ENCODE measurements at regions not wholly inside any gene's neighbourhood (a gene's known extent, or its start where the extent isn't known, plus 50 kb on each side); places are given as distances from the start of the nearest gene placed in this dataset.
A peak's percentile ranks its signal among the peaks of the same experiment; 100 is the strongest.

- H3K27me3 ChIP-seq (ENCODE audit: low read depth, low read length), result peaks cover 5% of the 10 kb centered on the region; the same call in 1 of the 2 replicates
- H3K4me1 ChIP-seq (ENCODE audit: low read length), result peaks cover 12% of the 10 kb centered on the region
- H3K36me3 ChIP-seq (replicated peaks; ENCODE audit: low read depth, low read length), result no peaks in the 10 kb centered on the region
- no peak overlapping the region for H2AFZ ChIP-seq (ENCODE audit: low read depth, low read length)
- H3K9me3 ChIP-seq (ENCODE audit: insufficient read depth, low read length), result no peaks in the 10 kb centered on the region
- no peaks in the 10 kb centered on the region for H3K79me2 ChIP-seq (ENCODE audit: low read length)
- no peak overlapping the region for H3K4me3 ChIP-seq (ENCODE audit: low read length)
- TF ChIP-seq CTCF (IDR thresholded peaks at IDR 0.05; ENCODE audit: low read depth, low read length) (no peak), EZH2phosphoT487 (IDR thresholded peaks at IDR 0.05; ENCODE audit: low read depth) (no peak)
- no peak overlapping the region for H3K27ac ChIP-seq (ENCODE audit: low read length)
- H4K20me1 ChIP-seq (ENCODE audit: insufficient read depth, low read length), result no peaks in the 10 kb centered on the region
- no peak overlapping the region for H3K4me2 ChIP-seq (ENCODE audit: low read length)
- H3K9ac ChIP-seq (ENCODE audit: low read length), result no peak overlapping the region
These were observed 93.3 kb upstream of the SLC44A1 start for GRCh38 chr9:105150991-105151685.

- Histone ChIP-seq H3K4me3 (ENCODE audit: low read length) (no peak overlapping the region), H3K36me3 (replicated peaks; ENCODE audit: low read depth, low read length) (no peaks in the 10 kb centered on the region), H3K9me3 (ENCODE audit: insufficient read depth, low read length) (no peaks in the 10 kb centered on the region), H3K27ac (ENCODE audit: low read length) (no peak overlapping the region), H4K20me1 (ENCODE audit: insufficient read depth, low read length) (no peaks in the 10 kb centered on the region), H3K9ac (ENCODE audit: low read length) (no peak overlapping the region), H3K79me2 (ENCODE audit: low read length) (no peaks in the 10 kb centered on the region), H2AFZ (ENCODE audit: low read depth, low read length) (no peak overlapping the region), H3K4me2 (ENCODE audit: low read length) (no peak overlapping the region), H3K4me1 (ENCODE audit: low read length) (peaks cover 12% of the 10 kb centered on the region), H3K27me3 (ENCODE audit: low read depth, low read length) (no peaks in the 10 kb centered on the region; the same call in 1 of the 2 replicates)
- TF ChIP-seq EZH2phosphoT487 (IDR thresholded peaks at IDR 0.05; ENCODE audit: low read depth) (no peak), CTCF (IDR thresholded peaks at IDR 0.05; ENCODE audit: low read depth, low read length) (no peak)
These were observed 92.8 kb upstream of the SLC44A1 start for GRCh38 chr9:105151686-105151995.

DNA sequence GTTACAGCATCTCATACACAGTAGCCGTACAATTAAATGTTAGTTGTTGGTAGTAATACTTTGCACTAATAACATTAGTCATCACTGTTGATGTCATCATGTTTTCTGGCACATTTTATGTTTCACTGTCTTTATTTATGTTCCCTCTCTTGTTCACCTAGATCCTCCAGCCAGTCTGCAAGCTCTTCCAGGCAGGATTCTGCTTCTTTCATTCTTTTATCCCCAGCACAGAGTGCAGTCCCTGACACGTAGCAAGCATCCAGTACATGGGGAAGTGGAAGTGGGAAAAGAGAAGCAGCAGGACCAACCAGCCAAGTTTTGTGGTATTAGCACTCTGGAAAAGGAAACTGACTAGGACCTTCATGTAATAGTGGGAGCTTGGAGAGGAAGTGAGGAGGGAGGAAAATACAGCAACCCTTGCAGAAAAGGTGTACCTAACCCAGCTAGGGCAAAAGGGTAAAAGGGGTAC, 89.7 kb upstream of the SLC44A1 start:
- H3K79me2 ChIP-seq (ENCODE audit: low read length), result no peaks in the 10 kb centered on the region
- TF ChIP-seq CTCF (IDR thresholded peaks at IDR 0.05; ENCODE audit: low read depth, low read length) (no peak), EZH2phosphoT487 (IDR thresholded peaks at IDR 0.05; ENCODE audit: low read depth) (no peak)
- H3K9me3 ChIP-seq (ENCODE audit: insufficient read depth, low read length), result no peaks in the 10 kb centered on the region
- no peaks in the 10 kb centered on the region for H3K27me3 ChIP-seq (ENCODE audit: low read depth, low read length)
- H2AFZ ChIP-seq (ENCODE audit: low read depth, low read length), result no peak overlapping the region
- H3K36me3 ChIP-seq (replicated peaks; ENCODE audit: low read depth, low read length), result no peaks in the 10 kb centered on the region
- H3K4me1 ChIP-seq (ENCODE audit: low read length), result peaks cover 12% of the 10 kb centered on the region
- no peak overlapping the region for H3K9ac ChIP-seq (ENCODE audit: low read length)
- H3K27ac ChIP-seq (ENCODE audit: low read length), result no peak overlapping the region
- no peaks in the 10 kb centered on the region for H4K20me1 ChIP-seq (ENCODE audit: insufficient read depth, low read length)
- H3K4me3 ChIP-seq (ENCODE audit: low read length), result no peak overlapping the region
- no peak overlapping the region for H3K4me2 ChIP-seq (ENCODE audit: low read length)

- no peak overlapping the region for H3K4me3 ChIP-seq (ENCODE audit: low read length)
- H3K27me3 ChIP-seq (ENCODE audit: low read depth, low read length), result no peaks in the 10 kb centered on the region
- peak; percentile 74 for TF ChIP-seq CTCF (IDR thresholded peaks at IDR 0.05; ENCODE audit: low read depth, low read length)
- TF ChIP-seq EZH2phosphoT487 (IDR thresholded peaks at IDR 0.05; ENCODE audit: low read depth), result no peak
- no peaks in the 10 kb centered on the region for H4K20me1 ChIP-seq (ENCODE audit: insufficient read depth, low read length)
- no peak overlapping the region for H3K4me2 ChIP-seq (ENCODE audit: low read length)
- H3K27ac ChIP-seq (ENCODE audit: low read length), result no peak overlapping the region
- no peak overlapping the region for H3K9ac ChIP-seq (ENCODE audit: low read length)
- H3K79me2 ChIP-seq (ENCODE audit: low read length), result no peaks in the 10 kb centered on the region
- H3K4me1 ChIP-seq (ENCODE audit: low read length), result peaks cover 9% of the 10 kb centered on the region
- peak overlapping the region; percentile 86 for H2AFZ ChIP-seq (ENCODE audit: low read depth, low read length)
- H3K36me3 ChIP-seq (replicated peaks; ENCODE audit: low read depth, low read length), result no peaks in the 10 kb centered on the region
- no peaks in the 10 kb centered on the region for H3K9me3 ChIP-seq (ENCODE audit: insufficient read depth, low read length)
These were observed 87.3 kb upstream of the SLC44A1 start for GRCh38 chr9:105157171-105157583.
